Uterus (tissue), 3 donors: ENCODE measurements at regions not wholly inside any gene's neighbourhood (a gene's known extent, or its start where the extent isn't known, plus 50 kb on each side); places are given as distances from the start of the nearest gene placed in this dataset.
"Not testable (repeated sequence)": the region's sequence is repeated elsewhere in the genome, so short reads cannot be mapped to it uniquely, and the experiment has no call there.

Experiments used
- DNase-seq, 2 donors: peaks; one replicate each; pipeline ENCODE4 v3.0.0-alpha.2; 2019 to 2020
- H3K27ac ChIP-seq, 2 donors: fragments of 200-600 bp; sonication (generic); 1 replicate in 1 of 2; 2 replicates in 1 of 2; pipeline ENCODE4 v1.5.1; 2016 to 2018
- H3K27me3 ChIP-seq, 2 donors: fragments of 200-600 bp; sonication (generic); one replicate each; pipeline ENCODE4 v1.5.1; 2018 to 2019; ENCODE audit warnings: control low read depth in 1 of 2
- H3K36me3 ChIP-seq, 2 donors: fragments of 200-600 bp; sonication (generic); one replicate each; pipeline ENCODE4 v1.5.1; 2019; ENCODE audit warnings: control low read depth in 1 of 2
- H3K4me1 ChIP-seq, 2 donors: fragments of 200-600 bp; sonication (generic); one replicate each; pipeline ENCODE4 v1.5.1; 2018 to 2019; ENCODE audit warnings: control low read depth in 1 of 2
- H3K4me3 ChIP-seq, 2 donors: fragments of 200-600 bp; sonication (generic); 1 replicate in 1 of 2; 2 replicates in 1 of 2; pipeline ENCODE4 v1.5.1; 2018 to 2019; ENCODE audit warnings: mild to moderate bottlenecking in 1 of 2
- H3K9me3 ChIP-seq, 2 donors: fragments of 200-600 bp; sonication (generic); one replicate each; pipeline ENCODE4 v1.5.1; 2019; ENCODE audit warnings: control low read depth in 1 of 2
- CTCF ChIP-seq, 4 experiments: fragments of 200-600 bp in 2 of 4; fragments of 450-650 bp in 2 of 4; sonication (generic) in 2 of 4; IDR thresholded peaks; one replicate each; pipeline ENCODE4 v1.5.1; 2016 to 2019; ENCODE audit warnings: antibody characterized with exemption in 4 of 4, mild to moderate bottlenecking in 2 of 4, moderate library complexity in 1 of 4
- POLR2A ChIP-seq, 2 donors: fragments of 450-650 bp; IDR thresholded peaks; one replicate each; pipeline ENCODE4 v1.6.1; 2016; ENCODE audit warnings: antibody characterized with exemption in 2 of 2, mild to moderate bottlenecking in 1 of 2, moderate library complexity in 1 of 2
- intact Hi-C: fragments of 100-400 bp; cut with DNase I; formaldehyde crosslinking; loops from one replicate; pipeline ENCODE4 v1.15.1; 2023; ENCODE audit warnings: low total_unique reads
- donor health status: DM: yes; HTN: yes; CAD: no.

GRCh38 chr3:197417441-197417840 is 119.0 kb upstream of the DLG1 start:
- Histone ChIP-seq H3K9me3 (peaks cover 0 to 3% of the 10 kb centered on the region in 2 donors), H3K4me1 (no peaks in the 10 kb centered on the region), H3K36me3 (no peaks in the 10 kb centered on the region), H3K27ac (no peak overlapping the region), H3K27me3 (no peaks in the 10 kb centered on the region), H3K4me3 (no peak overlapping the region)
- no peak for DNase-seq
- TF ChIP-seq CTCF (IDR thresholded peaks at IDR 0.05) (no peak), POLR2A (IDR thresholded peaks at IDR 0.05) (no peak)
- intact Hi-C loops, result no loop called here

- H3K36me3 ChIP-seq, H3K4me1 ChIP-seq, H3K4me3 ChIP-seq, H3K9me3 ChIP-seq, DNase-seq, intact Hi-C loops, H3K27ac ChIP-seq, H3K27me3 ChIP-seq: not testable (repeated sequence)
Observed at GRCh38 chr3:197411899-197412298, 113.5 kb upstream of the DLG1 start.

- H3K27ac ChIP-seq, H3K36me3 ChIP-seq, DNase-seq, H3K4me1 ChIP-seq, H3K4me3 ChIP-seq, H3K9me3 ChIP-seq, H3K27me3 ChIP-seq, intact Hi-C loops: not testable (repeated sequence)
Observed at GRCh38 chr3:197410170-197410569, 111.8 kb upstream of the DLG1 start.

GRCh38 chr3:197408177-197408957 is 110.0 kb upstream of the DLG1 start:
- intact Hi-C loops, result no loop called here

GRCh38 chr3:197407526-197407925 is 109.1 kb upstream of the DLG1 start:
- TF ChIP-seq CTCF (IDR thresholded peaks at IDR 0.05) (no peak), POLR2A (IDR thresholded peaks at IDR 0.05) (no peak)
- DNase-seq, result no peak
- Histone ChIP-seq H3K27me3 (no peaks in the 10 kb centered on the region), H3K9me3 (no peaks in the 10 kb centered on the region), H3K36me3 (no peaks in the 10 kb centered on the region), H3K4me1 (no peaks in the 10 kb centered on the region), H3K27ac (no peak overlapping the region), H3K4me3 (no peak overlapping the region)
- intact Hi-C loops, result no loop called here

More at GRCh38 chr3:197408177-197408957, 110.0 kb upstream of the DLG1 start:
- H3K9me3 ChIP-seq, result no peaks in the 10 kb centered on the region
- no peaks in the 10 kb centered on the region for H3K27me3 ChIP-seq
- no peak overlapping the region for H3K27ac ChIP-seq
- DNase-seq, result no peak
- no peak for TF ChIP-seq POLR2A (IDR thresholded peaks at IDR 0.05)
- no peak for TF ChIP-seq CTCF (IDR thresholded peaks at IDR 0.05)
- no peaks in the 10 kb centered on the region for H3K4me1 ChIP-seq
- no peak overlapping the region for H3K4me3 ChIP-seq
- H3K36me3 ChIP-seq, result no peaks in the 10 kb centered on the region

- Histone ChIP-seq H3K4me3 (no peak overlapping the region), H3K36me3 (no peaks in the 10 kb centered on the region), H3K9me3 (no peaks in the 10 kb centered on the region), H3K4me1 (no peaks in the 10 kb centered on the region), H3K27ac (no peak overlapping the region), H3K27me3 (no peaks in the 10 kb centered on the region)
- TF ChIP-seq POLR2A (IDR thresholded peaks at IDR 0.05) (no peak), CTCF (IDR thresholded peaks at IDR 0.05) (no peak)
- no peak for DNase-seq
- intact Hi-C loops, result no loop called here
Observed at GRCh38 chr3:197407053-197407452, 108.6 kb upstream of the DLG1 start.
